ENCODE measurements at regions not wholly inside any gene's neighbourhood (a gene's known extent, or its start where the extent isn't known, plus 50 kb on each side); places are given as distances from the start of the nearest gene placed in this dataset.

DNA sequence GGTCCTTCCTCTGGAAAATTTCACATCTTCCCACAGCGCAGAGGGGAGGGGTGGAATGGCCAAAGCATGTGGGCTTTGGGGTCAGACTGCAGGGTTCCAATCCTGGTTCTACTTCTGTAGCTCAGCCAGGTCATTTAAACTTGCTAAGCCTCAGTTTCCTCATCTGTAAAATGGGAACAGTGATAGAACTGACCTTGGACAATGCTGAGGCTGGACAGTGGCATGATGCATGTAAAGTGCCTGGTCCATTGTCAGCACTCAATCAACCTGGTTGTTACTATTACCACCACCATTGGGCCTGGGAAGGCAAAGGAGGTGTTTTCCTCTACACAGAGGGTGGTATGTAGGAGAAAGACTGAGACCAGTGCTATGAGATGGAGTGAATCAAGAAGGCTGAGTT, 162.8 kb downstream of the VRK1 start:
- TF ChIP-seq RFXANK (CRISPR knock-in tag; IDR thresholded peaks at IDR 0.05): no peak
- no peak for TF ChIP-seq RBM22 (optimal IDR thresholded peaks at IDR 0.05; ENCODE audit: low read length)
- TF ChIP-seq RFX5 (IDR thresholded peaks at IDR 0.05; ENCODE audit: low read depth, low read length): no peak
- TF ChIP-seq MED1 (CRISPR knock-in tag; IDR thresholded peaks at IDR 0.05): no peak

All from HepG2 (cell line).